ENCODE measurements at regions not wholly inside any gene's neighbourhood (a gene's known extent, or its start where the extent isn't known, plus 50 kb on each side); places are given as distances from the start of the nearest gene placed in this dataset.

DNA sequence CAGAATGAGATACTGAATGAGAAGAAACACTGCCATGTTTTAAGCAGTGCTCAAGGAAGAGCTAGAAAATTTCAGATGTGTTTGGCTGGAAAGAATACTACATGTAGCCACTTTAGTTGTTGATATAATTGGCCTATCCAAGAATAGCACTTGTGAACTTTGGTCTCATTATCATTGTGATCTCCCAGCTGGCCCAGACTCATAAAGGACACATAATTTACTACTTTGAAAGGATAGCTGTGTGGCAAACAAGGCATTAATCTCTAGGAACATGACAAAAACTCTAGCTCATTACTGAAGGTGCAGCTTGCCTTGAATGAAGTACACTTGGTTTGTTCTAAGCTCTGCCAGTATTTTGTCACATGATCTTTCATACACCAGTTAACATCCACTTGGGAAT lies 356.3 kb downstream of the CSNK1G3 start:
- TF ChIP-seq, protein P1, sequence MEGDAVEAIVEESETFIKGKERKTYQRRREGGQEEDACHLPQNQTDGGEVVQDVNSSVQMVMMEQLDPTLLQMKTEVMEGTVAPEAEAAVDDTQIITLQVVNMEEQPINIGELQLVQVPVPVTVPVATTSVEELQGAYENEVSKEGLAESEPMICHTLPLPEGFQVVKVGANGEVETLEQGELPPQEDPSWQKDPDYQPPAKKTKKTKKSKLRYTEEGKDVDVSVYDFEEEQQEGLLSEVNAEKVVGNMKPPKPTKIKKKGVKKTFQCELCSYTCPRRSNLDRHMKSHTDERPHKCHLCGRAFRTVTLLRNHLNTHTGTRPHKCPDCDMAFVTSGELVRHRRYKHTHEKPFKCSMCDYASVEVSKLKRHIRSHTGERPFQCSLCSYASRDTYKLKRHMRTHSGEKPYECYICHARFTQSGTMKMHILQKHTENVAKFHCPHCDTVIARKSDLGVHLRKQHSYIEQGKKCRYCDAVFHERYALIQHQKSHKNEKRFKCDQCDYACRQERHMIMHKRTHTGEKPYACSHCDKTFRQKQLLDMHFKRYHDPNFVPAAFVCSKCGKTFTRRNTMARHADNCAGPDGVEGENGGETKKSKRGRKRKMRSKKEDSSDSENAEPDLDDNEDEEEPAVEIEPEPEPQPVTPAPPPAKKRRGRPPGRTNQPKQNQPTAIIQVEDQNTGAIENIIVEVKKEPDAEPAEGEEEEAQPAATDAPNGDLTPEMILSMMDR (IDR thresholded peaks at IDR 0.05; ENCODE audit: control insufficient read depth, insufficient read depth, low read depth, low read length, missing control alignments), result no peak
- no peak for DNase-seq (ENCODE audit: low read depth)
- H3K4me3 ChIP-seq (ENCODE audit: control insufficient read depth, low read depth, low read length), result no peak overlapping the region

DNA sequence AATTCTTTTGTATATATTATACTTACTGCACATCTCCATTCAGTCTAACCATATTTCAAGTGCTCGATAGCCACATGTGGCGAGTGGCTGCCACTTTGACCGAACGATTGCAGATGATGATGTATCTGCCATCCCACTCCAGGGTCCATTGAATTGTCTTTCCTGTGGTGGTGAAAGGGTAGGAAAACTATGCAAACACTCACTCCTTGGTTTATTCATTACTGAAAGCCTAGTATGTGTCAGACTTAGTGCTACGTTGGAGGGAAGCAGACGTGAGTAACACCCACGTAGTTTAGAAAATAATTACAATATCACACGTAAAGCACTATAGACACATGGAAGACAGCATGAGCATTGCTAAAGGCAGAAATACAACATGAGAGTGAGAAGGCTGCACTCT lies 353.7 kb downstream of the CSNK1G3 start:
- H3K4me3 ChIP-seq (ENCODE audit: control insufficient read depth, low read depth, low read length), result no peak overlapping the region
- DNase-seq (ENCODE audit: low read depth), result no peak
- TF ChIP-seq, protein P1 (IDR thresholded peaks at IDR 0.05; ENCODE audit: control insufficient read depth, insufficient read depth, low read depth, low read length, missing control alignments), result no peak

DNA sequence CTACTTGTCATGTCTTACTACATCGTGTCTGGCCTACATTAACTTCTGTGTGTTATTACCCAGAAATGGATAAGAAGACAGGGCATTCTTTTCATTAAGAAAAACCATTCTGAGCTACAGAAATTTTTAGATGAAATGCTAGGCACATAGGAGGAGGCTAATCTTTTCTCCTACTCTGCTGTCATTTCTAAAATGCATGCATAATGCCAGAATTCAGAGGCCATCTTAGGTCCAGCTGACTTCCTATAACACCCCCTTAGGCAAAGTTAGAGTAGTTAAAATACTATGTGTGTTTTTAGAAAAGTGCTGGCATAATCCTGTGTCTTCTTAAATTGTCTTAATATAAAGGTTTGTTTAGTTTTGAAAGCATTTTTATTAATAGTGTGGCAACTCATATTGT lies 352.6 kb downstream of the CSNK1G3 start:
- no peak overlapping the region for H3K4me3 ChIP-seq (ENCODE audit: control insufficient read depth, low read depth, low read length)
- DNase-seq (ENCODE audit: low read depth), result no peak

DNA sequence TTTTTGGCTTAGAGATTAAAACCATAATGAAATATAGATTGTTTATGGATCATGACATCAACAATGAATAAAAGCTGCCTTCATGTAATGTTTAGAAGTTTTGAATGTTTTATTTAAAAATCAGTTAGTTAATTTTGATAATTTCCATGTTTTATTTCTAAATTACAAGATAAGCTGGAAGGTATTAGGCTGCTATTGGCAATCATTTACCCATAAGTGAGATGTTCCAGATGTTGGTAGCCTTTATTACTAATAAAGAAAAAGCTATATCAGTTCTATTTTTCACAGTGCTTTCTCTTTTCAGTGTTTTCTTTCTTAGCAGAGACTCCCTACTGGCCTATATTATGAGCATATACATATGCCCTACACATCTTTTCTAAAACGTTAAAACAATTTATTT lies 347.0 kb downstream of the CSNK1G3 start:
- no peak overlapping the region for H3K4me3 ChIP-seq (ENCODE audit: control insufficient read depth, low read depth, low read length)
- no peak for DNase-seq (ENCODE audit: low read depth)
- TF ChIP-seq, protein P1 (IDR thresholded peaks at IDR 0.05; ENCODE audit: control insufficient read depth, insufficient read depth, low read depth, low read length, missing control alignments), result no peak

More for the DNA sequence above, 352.6 kb downstream of the CSNK1G3 start:
- TF ChIP-seq, protein P1 (IDR thresholded peaks at IDR 0.05; ENCODE audit: control insufficient read depth, insufficient read depth, low read depth, low read length, missing control alignments), result no peak

DNA sequence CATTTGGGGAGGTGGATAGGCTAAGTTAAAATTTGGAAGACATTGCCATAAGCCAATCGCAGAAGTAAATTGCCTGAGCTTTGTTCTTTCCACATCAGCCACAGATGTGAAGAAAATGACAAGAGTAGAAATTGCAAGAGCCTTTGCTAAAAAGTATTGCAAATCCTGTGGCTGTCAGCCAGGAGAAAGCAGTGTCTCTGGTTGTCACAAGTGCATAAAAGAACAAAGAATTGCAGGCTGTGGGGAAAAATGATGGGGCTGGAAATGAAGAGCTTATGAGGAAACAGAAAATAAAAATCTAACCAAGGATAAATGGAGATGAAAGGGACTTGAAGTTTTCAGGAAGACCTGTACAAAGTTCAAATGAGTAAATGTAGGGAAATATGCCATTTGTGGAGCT lies 344.8 kb downstream of the CSNK1G3 start:
- TF ChIP-seq, protein P1 (IDR thresholded peaks at IDR 0.05; ENCODE audit: control insufficient read depth, insufficient read depth, low read depth, low read length, missing control alignments), result no peak
- no peak overlapping the region for H3K4me3 ChIP-seq (ENCODE audit: control insufficient read depth, low read depth, low read length)
- no peak for DNase-seq (ENCODE audit: low read depth)

DNA sequence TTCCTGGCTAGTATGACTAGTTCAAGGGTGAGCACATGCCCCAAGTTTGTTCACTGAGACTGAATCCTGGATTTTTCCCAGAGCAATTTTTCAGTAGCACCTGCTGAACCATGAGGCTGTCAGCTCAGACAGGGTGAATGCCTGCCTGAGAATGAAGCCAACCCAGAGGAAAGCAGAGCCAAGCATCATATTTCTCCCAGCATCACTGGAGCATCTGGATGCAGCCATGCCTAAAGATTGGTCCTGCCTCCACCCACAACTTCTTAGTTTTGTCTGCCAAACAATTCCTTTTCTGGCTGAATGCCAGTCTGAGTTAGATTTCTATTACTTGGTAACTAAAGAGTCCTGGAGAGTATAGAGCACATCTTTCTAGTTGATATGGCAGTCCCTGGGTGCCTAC lies 343.6 kb downstream of the CSNK1G3 start:
- TF ChIP-seq, protein P1 (IDR thresholded peaks at IDR 0.05; ENCODE audit: control insufficient read depth, insufficient read depth, low read depth, low read length, missing control alignments), result no peak
- no peak overlapping the region for H3K4me3 ChIP-seq (ENCODE audit: control insufficient read depth, low read depth, low read length)
- no peak for DNase-seq (ENCODE audit: low read depth)
